Skeletal muscle tissue (tissue), 3 donors: ENCODE measurements at regions not wholly inside any gene's neighbourhood (a gene's known extent, or its start where the extent isn't known, plus 50 kb on each side); places are given as distances from the start of the nearest gene placed in this dataset.
"Not testable (repeated sequence)": the region's sequence is repeated elsewhere in the genome, so short reads cannot be mapped to it uniquely, and the experiment has no call there.

ENCODE experiments used
- H3K27ac ChIP-seq: one replicate; pipeline ENCODE4 v1.7.0; 2013; ENCODE audit warnings: mild to moderate bottlenecking, low read depth, low read length, inconsistent platforms
- H3K27me3 ChIP-seq, 3 donors: one replicate each; pipeline ENCODE4 v1.7.0; 2013; ENCODE audit warnings: low read length in 3 of 3; ENCODE audit not compliant: control insufficient read depth in 3 of 3, insufficient read depth in 3 of 3
- H3K36me3 ChIP-seq, 3 donors: one replicate each; pipeline ENCODE4 v1.7.0; 2013; ENCODE audit warnings: low read length in 3 of 3; ENCODE audit not compliant: control insufficient read depth in 3 of 3, insufficient read depth in 3 of 3
- H3K4me1 ChIP-seq, 3 donors: one replicate each; pipeline ENCODE4 v1.7.0; 2013; ENCODE audit warnings: low read length in 3 of 3, mild to moderate bottlenecking in 3 of 3; ENCODE audit not compliant: control insufficient read depth in 3 of 3, insufficient read depth in 3 of 3
- H3K4me3 ChIP-seq, 3 donors: one replicate each; pipeline ENCODE4 v1.7.0; 2013; ENCODE audit warnings: low read length in 3 of 3
- H3K9ac ChIP-seq, 3 donors: one replicate each; pipeline ENCODE4 v1.7.0; 2013; ENCODE audit warnings: low read length in 3 of 3, mild to moderate bottlenecking in 3 of 3, moderate library complexity in 2 of 3, low read depth in 1 of 3
- H3K9me3 ChIP-seq, 3 donors: one replicate each; pipeline ENCODE4 v1.7.0; 2013; ENCODE audit warnings: low read length in 3 of 3; ENCODE audit not compliant: control insufficient read depth in 3 of 3
- donor health status: Osteomylitis.

- H3K27me3 ChIP-seq, H3K4me3 ChIP-seq, H3K4me1 ChIP-seq, H3K27ac ChIP-seq, H3K36me3 ChIP-seq, H3K9me3 ChIP-seq, H3K9ac ChIP-seq: not testable (repeated sequence)
Observed at GRCh38 chr3:198122184-198122583, 162.2 kb downstream of the LMLN start.

DNA sequence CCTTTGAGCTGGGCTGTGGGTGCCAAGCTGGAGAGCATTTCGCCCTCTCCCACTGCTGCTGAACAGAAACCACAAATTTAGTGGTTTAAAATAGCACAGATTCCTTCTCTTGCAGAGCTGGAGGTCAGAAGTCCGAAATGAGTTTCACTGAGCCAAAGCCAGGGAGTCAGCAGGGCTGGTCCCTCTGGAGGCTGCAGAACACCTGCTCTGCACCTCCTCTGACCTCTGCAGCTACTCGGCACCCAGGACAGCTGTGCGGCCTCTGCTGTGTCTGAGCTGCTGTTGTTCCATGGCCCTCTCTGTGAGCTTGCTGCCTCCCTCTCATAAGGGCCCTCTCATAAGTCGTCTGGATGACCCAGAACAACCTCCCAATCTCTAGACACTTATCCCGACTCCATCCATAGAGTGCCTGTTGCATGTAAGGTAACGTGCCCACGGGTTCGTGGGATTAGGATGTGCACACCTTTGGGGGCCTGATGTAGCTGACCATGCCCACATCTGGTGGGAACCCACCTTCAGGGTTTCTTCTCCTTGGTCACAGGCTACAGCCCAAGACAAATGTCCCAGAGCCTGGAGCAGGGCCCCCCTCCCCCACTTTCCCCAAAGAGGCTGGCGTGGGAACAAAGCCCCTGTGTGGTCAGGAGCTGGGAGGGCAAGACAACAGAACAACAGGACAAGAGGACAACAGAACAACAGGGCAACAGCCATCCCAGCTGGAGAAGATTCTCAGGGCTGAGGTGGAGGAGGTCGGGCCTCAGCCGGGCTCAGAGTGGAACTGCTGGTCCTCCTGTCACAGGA is 177.2 kb downstream of the LMLN start:
- not testable (repeated sequence) for H3K9ac ChIP-seq, H3K27me3 ChIP-seq, H3K4me1 ChIP-seq, H3K9me3 ChIP-seq, H3K36me3 ChIP-seq, H3K4me3 ChIP-seq, H3K27ac ChIP-seq

DNA sequence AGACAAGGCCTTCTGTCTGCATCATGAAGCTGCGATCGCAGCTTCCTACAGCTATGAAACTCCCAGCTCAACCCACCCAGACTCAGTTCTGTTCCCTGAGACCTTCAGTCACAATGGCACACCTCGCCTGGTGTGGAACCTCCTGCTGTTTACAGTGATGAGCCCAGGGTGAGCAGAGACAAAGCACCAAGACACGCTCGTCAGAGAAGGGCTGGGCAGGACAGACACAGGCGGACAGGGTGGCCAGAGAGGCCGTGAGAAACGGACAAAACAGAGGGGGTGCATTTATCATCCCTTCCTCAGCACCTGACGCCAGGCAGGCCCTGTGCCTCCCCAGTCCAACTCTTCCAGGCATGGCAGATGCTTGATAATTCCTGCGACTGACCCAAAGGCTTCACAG is 178.2 kb downstream of the LMLN start:
- not testable (repeated sequence) for H3K27me3 ChIP-seq, H3K9ac ChIP-seq, H3K4me3 ChIP-seq, H3K27ac ChIP-seq, H3K4me1 ChIP-seq, H3K9me3 ChIP-seq, H3K36me3 ChIP-seq

- not testable (repeated sequence) for H3K36me3 ChIP-seq, H3K9me3 ChIP-seq, H3K4me1 ChIP-seq, H3K9ac ChIP-seq, H3K27me3 ChIP-seq, H3K4me3 ChIP-seq, H3K27ac ChIP-seq
Observed at GRCh38 chr3:198139037-198139436, 179.0 kb downstream of the LMLN start.

DNA sequence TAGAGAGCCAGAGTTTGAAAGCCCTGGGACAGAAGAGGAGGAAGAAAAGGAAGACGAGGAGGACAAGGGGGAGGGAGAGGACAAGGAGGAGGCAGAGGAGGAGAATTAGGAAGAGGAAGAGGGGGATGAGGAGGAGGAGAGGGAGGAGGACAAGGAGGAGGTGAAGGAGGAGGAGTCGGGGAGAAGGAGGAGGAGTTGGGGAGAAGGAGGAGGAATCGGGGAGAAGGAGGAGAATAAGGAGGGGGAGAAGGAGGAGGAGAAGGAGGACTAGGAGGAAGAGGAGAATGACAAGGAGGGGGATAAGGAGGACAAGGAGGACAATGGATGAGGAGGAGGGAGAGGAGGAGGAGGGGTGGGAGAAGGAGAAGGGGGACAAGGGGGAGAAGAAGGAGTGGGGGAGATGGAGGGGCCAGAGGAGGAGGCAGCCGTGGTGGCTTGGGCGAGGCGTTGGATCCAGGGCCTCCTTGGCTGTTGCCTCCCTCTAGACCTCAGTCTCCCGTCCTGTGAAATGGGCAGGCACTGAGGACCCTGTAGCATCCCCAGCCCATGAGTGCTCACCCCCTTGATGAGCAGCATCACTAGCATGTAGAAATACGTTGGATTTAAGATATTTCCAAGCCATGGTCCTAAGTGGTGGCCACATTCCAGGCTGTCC is 179.6 kb downstream of the LMLN start:
- not testable (repeated sequence) for H3K36me3 ChIP-seq, H3K4me3 ChIP-seq, H3K9me3 ChIP-seq, H3K27ac ChIP-seq, H3K9ac ChIP-seq, H3K4me1 ChIP-seq, H3K27me3 ChIP-seq

- H3K27ac ChIP-seq, H3K9me3 ChIP-seq, H3K27me3 ChIP-seq, H3K4me1 ChIP-seq, H3K36me3 ChIP-seq, H3K4me3 ChIP-seq, H3K9ac ChIP-seq: not testable (repeated sequence)
Observed at GRCh38 chr3:198143300-198144137, 183.5 kb downstream of the LMLN start.

DNA sequence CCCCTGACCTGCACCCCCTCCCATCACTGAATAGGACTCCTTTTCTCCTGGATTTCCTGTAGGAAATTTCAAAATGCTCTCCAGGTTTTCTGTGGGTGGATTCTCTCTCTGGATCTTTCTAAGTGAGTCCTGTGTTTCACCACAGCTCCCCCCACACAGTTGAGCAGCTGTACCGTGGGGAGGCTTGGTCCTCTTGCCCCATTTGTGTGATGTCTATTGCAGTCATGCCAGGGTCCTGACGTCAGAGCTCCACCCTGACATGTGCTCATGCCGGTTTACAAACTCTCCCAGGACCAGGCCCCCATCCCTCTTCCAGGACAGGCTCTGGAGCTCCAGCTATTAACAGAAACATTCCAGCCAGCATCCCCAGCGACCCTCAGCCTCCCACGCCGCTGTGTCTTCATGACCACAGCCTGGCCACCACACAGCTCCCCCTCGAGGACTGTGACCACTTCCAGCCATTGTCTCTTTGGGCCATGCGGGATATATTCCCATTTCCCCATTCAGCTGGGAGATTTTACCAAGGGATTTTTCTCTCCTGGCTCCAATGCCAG is 185.3 kb downstream of the LMLN start:
- not testable (repeated sequence) for H3K36me3 ChIP-seq, H3K4me1 ChIP-seq, H3K9me3 ChIP-seq, H3K27ac ChIP-seq, H3K9ac ChIP-seq, H3K4me3 ChIP-seq, H3K27me3 ChIP-seq

- not testable (repeated sequence) for H3K4me1 ChIP-seq, H3K9me3 ChIP-seq, H3K27me3 ChIP-seq, H3K4me3 ChIP-seq, H3K36me3 ChIP-seq, H3K9ac ChIP-seq, H3K27ac ChIP-seq
Observed at GRCh38 chr3:198146070-198146469, 186.1 kb downstream of the LMLN start.

DNA sequence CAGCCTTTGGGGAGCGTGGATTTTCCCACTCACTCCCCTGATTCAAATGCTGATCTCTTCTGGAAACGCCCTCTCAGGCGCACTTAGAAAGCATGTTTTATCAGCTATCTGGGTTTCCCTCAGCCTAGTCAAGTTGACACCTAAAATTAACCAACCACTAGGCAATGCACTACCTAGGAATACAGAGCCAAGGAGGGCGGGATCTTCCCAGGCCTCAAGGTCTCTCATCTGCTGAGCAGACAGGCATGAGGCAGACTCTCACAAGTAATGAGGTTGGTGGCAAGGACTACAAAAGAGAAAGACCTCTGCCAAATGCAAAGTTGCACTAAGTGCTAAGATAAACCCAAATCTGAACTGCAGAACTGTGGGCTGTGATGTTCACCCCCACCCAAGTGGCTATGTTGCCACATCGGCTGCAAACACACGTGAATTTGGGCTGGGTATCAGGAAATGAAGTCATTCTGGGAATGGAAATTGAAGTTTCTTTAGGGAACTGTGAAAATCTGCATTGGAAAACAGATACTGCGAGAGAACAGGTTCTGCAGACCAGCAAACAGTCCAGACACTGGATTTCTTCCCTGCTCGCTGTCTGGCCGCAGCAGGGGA is 186.6 kb downstream of the LMLN start:
- not testable (repeated sequence) for H3K4me1 ChIP-seq, H3K36me3 ChIP-seq, H3K27me3 ChIP-seq, H3K4me3 ChIP-seq, H3K27ac ChIP-seq, H3K9ac ChIP-seq, H3K9me3 ChIP-seq

GRCh38 chr3:198147213-198147612 is 187.2 kb downstream of the LMLN start:
- not testable (repeated sequence) for H3K27me3 ChIP-seq, H3K4me1 ChIP-seq, H3K4me3 ChIP-seq, H3K36me3 ChIP-seq, H3K27ac ChIP-seq, H3K9me3 ChIP-seq, H3K9ac ChIP-seq
